A673 (cell line): ENCODE measurements at regions not wholly inside any gene's neighbourhood (a gene's known extent, or its start where the extent isn't known, plus 50 kb on each side); places are given as distances from the start of the nearest gene placed in this dataset.

Source experiments
- CTCF ChIP-seq: fragments of 300-800, 200-600 bp; sonication (generic); conservative IDR thresholded peaks from 2 replicates; pipeline ENCODE4 v1.5.1; 2017; ENCODE audit warnings: low read depth, mild to moderate bottlenecking, antibody characterized with exemption, low read length, moderate library complexity, mixed read lengths
- EZH2 ChIP-seq: fragments of 200-600 bp; sonication (generic); IDR thresholded peaks from 2 replicates; pipeline ENCODE4 v1.6.1; 2017; ENCODE audit warnings: borderline replicate concordance, low read depth, mild to moderate bottlenecking, mixed read lengths, antibody characterized with exemption, low read length; ENCODE audit not compliant: poor library complexity, severe bottlenecking

DNA sequence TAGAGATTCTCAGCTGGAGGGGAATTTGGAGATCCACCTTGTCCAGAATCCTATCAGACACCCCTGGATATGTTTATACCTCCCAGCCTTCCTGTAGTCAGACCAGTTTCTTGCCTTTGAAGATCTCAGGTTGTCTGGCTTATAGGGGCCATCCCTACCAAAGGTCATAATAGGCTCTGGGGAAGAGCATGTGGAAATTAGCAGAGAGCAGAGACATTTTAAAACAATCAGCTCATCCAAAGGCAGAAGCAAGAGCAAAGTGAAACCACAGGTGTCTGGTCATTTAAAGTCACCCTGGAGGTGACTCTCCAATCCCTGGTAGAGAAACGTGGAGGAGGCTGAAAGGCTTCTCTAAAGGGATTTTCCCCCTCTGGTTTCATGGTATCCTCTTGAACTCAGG lies 299.3 kb upstream of the EEF2KMT start:
- TF ChIP-seq CTCF, result no peak
- TF ChIP-seq EZH2, result no peak
